Muscle of leg (tissue), 3 donors: ENCODE measurements at regions not wholly inside any gene's neighbourhood (a gene's known extent, or its start where the extent isn't known, plus 50 kb on each side); places are given as distances from the start of the nearest gene placed in this dataset.
A peak's percentile ranks its signal among the peaks of the same experiment; 100 is the strongest.

Experiments
- DNase-seq: peaks from one replicate; pipeline ENCODE4 v3.0.0; 2013
- H3K27ac ChIP-seq: one replicate; pipeline ENCODE4 v1.5.1; 2013; ENCODE audit warnings: mild to moderate bottlenecking, low read length, control low read depth
- H3K27me3 ChIP-seq: one replicate; pipeline ENCODE4 v1.6.1; 2013; ENCODE audit warnings: low read length; ENCODE audit not compliant: control insufficient read depth, insufficient read depth
- H3K36me3 ChIP-seq: one replicate; pipeline ENCODE4 v1.6.1; 2013; ENCODE audit warnings: low read length; ENCODE audit not compliant: control insufficient read depth, insufficient read depth
- H3K4me1 ChIP-seq: one replicate; pipeline ENCODE4 v1.6.1; 2013; ENCODE audit warnings: low read length; ENCODE audit not compliant: control insufficient read depth, insufficient read depth
- H3K4me3 ChIP-seq: one replicate; pipeline ENCODE4 v1.5.1; 2013; ENCODE audit warnings: low read length, control low read depth
- H3K9me3 ChIP-seq: replicated peaks from 2 replicates; pipeline ENCODE4 v1.6.1; 2013; ENCODE audit warnings: low read depth, low read length; ENCODE audit not compliant: control insufficient read depth
- WGBS: methylation state at CpG from one replicate; pipeline ENCODE4 v1.1.5; 2013; ENCODE audit warnings: missing lambda C conversion rate; ENCODE audit not compliant: insufficient coverage; 5-methylcytosine and 5-hydroxymethylcytosine counted together

DNA sequence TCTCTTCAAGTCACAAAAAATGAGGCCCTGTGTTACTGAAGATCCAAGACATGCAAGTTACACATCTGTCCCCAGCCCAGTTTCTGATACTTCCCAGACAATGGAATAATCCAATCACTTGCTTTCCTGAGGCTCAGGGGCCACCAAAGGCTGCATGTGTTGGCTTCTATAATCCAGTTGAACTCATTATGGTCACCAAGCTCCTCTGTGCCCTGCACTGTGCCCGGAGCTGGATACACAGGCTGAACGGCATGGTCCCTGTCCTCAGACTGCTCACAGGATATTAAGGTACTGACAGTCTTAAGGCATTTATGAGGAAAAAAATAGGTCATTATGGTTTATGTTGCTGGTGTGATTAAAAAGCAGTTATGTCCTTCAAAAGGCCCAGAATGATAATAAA lies 117.0 kb upstream of the SYT6 start:
- no peak for DNase-seq
- WGBS, result 89% methylated on average over 2 of the region's 2 CpGs
- Histone ChIP-seq H3K9me3 (no peaks in the 10 kb centered on the region), H3K4me1 (no peaks in the 10 kb centered on the region), H3K4me3 (no peak overlapping the region), H3K27ac (no peak overlapping the region), H3K36me3 (no peaks in the 10 kb centered on the region), H3K27me3 (no peaks in the 10 kb centered on the region)

DNA sequence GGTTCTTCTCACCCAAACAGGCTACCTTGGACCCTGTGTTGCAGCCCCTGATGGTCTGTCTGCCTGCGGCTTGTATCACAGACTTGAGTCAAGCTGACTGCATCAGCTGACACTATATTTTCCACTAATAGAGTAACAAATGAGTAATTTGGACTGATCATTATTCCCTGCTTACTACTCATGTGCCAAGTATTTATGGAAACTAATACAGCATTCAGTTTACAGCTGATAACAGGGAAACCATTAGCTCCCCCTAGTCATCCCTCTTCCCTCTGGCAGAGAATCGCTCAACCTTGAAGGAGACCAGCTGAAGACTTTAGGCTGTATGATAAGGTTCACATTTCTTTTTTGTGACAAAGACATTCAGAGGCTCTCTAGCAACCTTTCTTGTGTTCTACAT lies 116.6 kb upstream of the SYT6 start:
- Histone ChIP-seq H3K4me3 (no peak overlapping the region), H3K36me3 (no peaks in the 10 kb centered on the region), H3K9me3 (no peaks in the 10 kb centered on the region), H3K4me1 (no peaks in the 10 kb centered on the region), H3K27ac (no peak overlapping the region), H3K27me3 (no peaks in the 10 kb centered on the region)
- no CpG with 5 or more reads among the region's 2 CpGs for WGBS
- DNase-seq, result peak; percentile 13

DNA sequence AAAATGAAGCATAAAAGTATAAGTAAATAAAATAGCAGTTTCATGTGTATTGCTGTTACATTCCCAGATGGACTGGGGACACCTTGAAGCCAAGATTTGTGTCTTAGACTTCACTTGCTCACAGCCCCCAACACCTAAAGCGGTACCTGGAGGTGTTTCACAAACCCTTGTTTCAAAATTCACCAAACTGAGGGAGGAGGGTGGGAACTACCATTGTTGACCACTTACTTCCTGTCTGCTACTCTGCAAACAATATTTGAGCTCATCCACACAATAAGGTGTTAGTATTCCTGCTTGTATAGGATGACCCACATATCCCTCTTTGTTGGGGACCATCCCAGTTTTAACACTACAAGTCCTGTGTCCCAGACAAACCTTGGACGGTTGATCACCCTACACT lies 115.9 kb upstream of the SYT6 start:
- no peaks in the 10 kb centered on the region for H3K4me1 ChIP-seq
- no CpG with 5 or more reads among the region's 2 CpGs for WGBS
- no peak overlapping the region for H3K4me3 ChIP-seq
- no peak overlapping the region for H3K27ac ChIP-seq
- no peaks in the 10 kb centered on the region for H3K27me3 ChIP-seq
- H3K36me3 ChIP-seq, result no peaks in the 10 kb centered on the region
- H3K9me3 ChIP-seq, result no peaks in the 10 kb centered on the region
- DNase-seq, result no peak

DNA sequence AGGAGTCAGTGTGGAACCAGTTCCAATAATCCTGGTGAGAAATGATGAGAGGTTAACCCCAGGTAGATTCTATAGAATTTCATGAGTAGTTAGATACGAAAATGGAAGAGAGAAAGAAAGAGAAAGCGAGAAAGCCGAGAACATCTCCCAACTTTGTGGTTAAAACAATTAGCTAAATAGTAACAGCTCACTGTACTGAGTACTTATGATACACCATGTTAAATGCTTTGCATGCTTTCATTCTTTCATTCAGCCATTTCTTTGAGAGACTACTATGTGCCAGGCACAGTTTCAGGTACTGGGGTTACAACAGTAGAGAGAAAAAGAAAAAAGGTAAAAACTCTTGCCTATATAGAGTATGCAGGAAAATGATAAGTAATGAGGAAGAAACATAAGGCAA lies 109.7 kb upstream of the SYT6 start:
- no peak for DNase-seq
- Histone ChIP-seq H3K4me1 (peaks cover 2% of the 10 kb centered on the region), H3K9me3 (no peaks in the 10 kb centered on the region), H3K27me3 (no peaks in the 10 kb centered on the region), H3K4me3 (no peak overlapping the region), H3K27ac (no peak overlapping the region), H3K36me3 (no peaks in the 10 kb centered on the region)
- WGBS, result no CpG with 5 or more reads among the region's 3 CpGs

DNA sequence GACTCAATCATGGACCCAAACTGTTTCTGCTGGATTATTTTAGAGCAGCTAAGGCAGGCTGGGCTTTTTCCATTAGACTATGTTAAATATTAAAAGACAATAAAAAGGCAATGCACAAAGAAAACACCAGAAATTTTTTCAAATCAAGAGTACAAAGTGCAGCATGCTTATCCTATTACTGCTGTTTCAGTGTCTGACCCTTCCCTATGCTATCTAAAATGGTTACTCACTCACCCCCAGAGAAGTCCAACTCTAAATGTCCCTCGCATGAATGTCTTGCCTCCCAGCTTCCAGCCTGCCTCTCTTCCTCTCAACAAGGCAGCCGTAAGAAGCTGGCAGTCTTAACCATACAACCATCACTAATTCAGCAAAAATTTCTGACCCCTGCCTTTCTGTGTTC lies 108.7 kb upstream of the SYT6 start:
- Histone ChIP-seq H3K36me3 (no peaks in the 10 kb centered on the region), H3K9me3 (no peaks in the 10 kb centered on the region), H3K4me1 (peaks cover 2% of the 10 kb centered on the region), H3K4me3 (no peak overlapping the region), H3K27me3 (no peaks in the 10 kb centered on the region), H3K27ac (no peak overlapping the region)
- 53% methylated on average over 2 of the region's 2 CpGs for WGBS
- DNase-seq, result no peak

DNA sequence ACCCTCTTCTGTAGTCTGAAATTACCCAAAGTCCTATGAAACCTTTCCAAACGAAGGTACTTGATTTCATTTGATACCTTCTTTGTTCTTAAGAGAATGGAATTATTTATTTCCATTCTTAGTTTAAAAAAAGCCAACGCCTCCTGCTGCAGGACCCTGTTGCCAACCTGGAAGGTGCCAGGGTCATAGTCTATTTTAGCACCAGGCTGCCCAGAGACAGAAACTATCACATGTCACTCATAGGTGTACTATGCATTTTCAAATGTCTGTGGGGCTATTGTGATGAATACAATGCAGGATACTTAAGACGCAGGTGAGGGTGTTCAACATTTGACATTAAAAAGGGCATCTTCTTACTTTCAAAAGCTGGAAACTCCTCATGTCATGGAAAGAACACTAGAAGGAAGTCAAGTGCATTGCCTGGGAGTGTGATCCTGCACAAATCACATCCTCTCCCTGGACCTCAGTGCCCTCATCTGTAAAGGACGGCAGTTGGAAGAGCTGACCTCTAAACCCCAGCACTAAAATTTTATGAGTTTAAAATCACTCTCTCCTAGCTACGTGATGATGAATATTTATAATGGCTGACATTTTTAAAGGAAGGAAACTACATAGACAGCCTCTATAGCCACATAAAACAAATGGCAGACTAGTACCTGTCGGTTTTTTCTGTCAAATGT lies 107.3 kb upstream of the SYT6 start:
- no peak for DNase-seq
- no peaks in the 10 kb centered on the region for H3K27me3 ChIP-seq
- no peak overlapping the region for H3K4me3 ChIP-seq
- no CpG with 5 or more reads among the region's 6 CpGs for WGBS
- H3K36me3 ChIP-seq, result no peaks in the 10 kb centered on the region
- H3K9me3 ChIP-seq, result no peaks in the 10 kb centered on the region
- H3K27ac ChIP-seq, result no peak overlapping the region
- peaks cover 2% of the 10 kb centered on the region for H3K4me1 ChIP-seq

DNA sequence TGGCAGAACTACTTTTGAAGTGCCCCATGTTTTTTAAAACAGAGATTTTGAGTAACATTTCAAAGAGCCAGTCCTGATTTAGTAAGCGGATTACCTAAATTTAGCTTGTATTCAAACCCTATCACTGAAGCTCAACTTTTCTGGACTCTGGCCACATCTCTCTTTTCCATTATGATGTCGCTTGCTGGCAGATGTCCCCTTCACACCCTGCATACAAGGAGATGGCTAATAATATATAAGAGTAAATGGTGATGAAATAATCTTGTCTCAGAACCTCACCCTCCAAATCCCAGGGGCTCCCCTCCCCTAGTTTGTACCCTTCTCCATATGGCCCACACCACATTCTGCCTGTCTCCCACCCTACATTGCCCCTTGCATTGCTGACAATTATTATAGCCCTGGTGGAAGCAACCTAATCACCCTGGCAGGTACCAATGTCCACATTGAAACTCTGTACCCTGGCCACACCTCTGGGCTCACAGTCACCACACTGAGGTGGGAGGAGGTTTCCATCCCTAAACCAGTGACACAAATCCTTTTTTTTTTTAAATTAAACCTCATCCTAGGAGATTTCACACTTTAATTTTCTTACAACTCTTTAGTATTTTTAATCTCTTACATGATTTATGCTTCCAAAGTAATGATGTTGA lies 106.0 kb upstream of the SYT6 start:
- Histone ChIP-seq H3K27ac (no peak overlapping the region), H3K4me3 (no peak overlapping the region), H3K36me3 (no peaks in the 10 kb centered on the region), H3K9me3 (peaks cover 3% of the 10 kb centered on the region), H3K4me1 (peaks cover 2% of the 10 kb centered on the region), H3K27me3 (no peaks in the 10 kb centered on the region)
- DNase-seq, result peak; percentile 35
- no CpG with 5 or more reads among the region's 2 CpGs for WGBS

DNA sequence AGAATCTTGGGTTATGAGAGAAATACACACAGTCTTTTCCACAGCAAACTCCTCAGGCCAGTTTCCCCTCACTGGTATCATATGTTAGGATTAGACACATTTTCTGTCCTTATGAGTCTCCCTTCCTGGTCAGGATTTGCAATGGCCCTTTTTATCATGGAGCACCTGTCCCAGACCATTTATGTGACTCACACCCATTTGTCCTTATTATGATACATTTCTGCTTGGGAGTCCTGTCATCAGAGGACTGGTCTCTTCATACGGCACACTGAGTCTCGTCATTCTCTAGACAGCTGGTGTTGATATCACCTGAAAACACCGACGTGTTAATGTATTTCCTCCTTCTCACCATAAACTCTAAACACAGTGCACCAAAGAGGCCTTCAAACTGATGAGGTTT lies 105.0 kb upstream of the SYT6 start:
- Histone ChIP-seq H3K9me3 (peaks cover 9% of the 10 kb centered on the region), H3K36me3 (no peaks in the 10 kb centered on the region), H3K4me1 (peaks cover 2% of the 10 kb centered on the region), H3K4me3 (no peak overlapping the region), H3K27ac (no peak overlapping the region), H3K27me3 (no peaks in the 10 kb centered on the region)
- WGBS, result 58% methylated on average over 4 of the region's 4 CpGs
- no peak for DNase-seq

DNA sequence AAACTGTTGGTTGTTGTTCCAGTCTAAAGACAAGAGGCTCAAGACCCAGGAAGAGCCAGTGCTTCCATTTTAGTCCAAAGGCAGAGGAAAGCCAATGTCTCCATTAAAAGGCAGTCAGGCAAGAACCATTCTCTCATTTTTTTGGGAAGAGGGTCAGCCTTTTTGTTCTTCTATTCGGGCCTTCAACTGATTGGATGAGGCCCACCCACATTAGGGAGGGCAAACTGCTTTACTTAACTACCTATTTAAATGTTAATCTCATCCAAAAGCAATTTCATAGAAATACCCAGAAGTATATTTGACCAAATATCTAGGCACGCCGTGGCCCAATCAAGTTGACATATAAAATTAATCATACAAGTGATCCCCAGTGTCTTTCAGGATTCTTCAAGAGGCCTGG lies 104.4 kb upstream of the SYT6 start:
- H3K36me3 ChIP-seq, result no peaks in the 10 kb centered on the region

DNA sequence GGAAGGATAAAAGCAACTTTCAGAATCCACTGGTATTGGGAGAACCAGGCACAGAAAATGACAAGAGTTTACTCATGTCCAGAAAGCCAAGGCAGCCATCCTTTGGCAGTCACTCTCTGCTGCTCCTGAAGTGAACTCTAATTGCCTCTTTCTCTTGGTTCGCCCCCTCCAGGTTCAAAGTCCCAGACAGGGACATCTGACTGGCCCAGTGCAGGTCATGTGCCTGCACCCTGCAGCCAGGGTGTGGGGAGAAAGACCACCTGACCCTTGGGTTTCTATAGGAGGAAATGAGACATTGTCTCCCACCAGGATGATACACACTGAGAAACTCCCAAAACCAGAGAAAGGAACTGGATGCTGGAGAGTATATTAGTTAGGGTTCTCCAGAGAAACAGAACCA lies 103.9 kb upstream of the SYT6 start:
- peaks cover 9% of the 10 kb centered on the region for H3K9me3 ChIP-seq

More for the DNA sequence above, 104.4 kb upstream of the SYT6 start:
- H3K4me1 ChIP-seq, result peaks cover 2% of the 10 kb centered on the region
- DNase-seq, result no peak
- no peaks in the 10 kb centered on the region for H3K27me3 ChIP-seq
- no peak overlapping the region for H3K27ac ChIP-seq
- 80% methylated on average over 1 of the region's 3 CpGs for WGBS
- H3K9me3 ChIP-seq, result peaks cover 9% of the 10 kb centered on the region
- H3K4me3 ChIP-seq, result no peak overlapping the region

More for the DNA sequence above, 103.9 kb upstream of the SYT6 start:
- Histone ChIP-seq H3K27me3 (no peaks in the 10 kb centered on the region), H3K4me1 (peaks cover 2% of the 10 kb centered on the region), H3K4me3 (no peak overlapping the region), H3K36me3 (no peaks in the 10 kb centered on the region), H3K27ac (no peak overlapping the region)
- WGBS, result 80% methylated on average over 1 of the region's 1 CpG
- DNase-seq, result no peak
